ENCODE measurements at regions not wholly inside any gene's neighbourhood (a gene's known extent, or its start where the extent isn't known, plus 50 kb on each side); places are given as distances from the start of the nearest gene placed in this dataset.

- no peak for TF ChIP-seq ZHX2 (IDR thresholded peaks at IDR 0.05; ENCODE audit: low read depth)
- TF ChIP-seq ZHX2 (CRISPR knock-in tag; IDR thresholded peaks at IDR 0.05; ENCODE audit: borderline replicate concordance) = no peak
- no peak for TF ChIP-seq TEAD2 (CRISPR knock-in tag; IDR thresholded peaks at IDR 0.05)
- TF ChIP-seq SMAD1 (CRISPR knock-in tag; IDR thresholded peaks at IDR 0.05; ENCODE audit: borderline replicate concordance, low read depth) = no peak
- TF ChIP-seq MEIS2 (CRISPR knock-in tag; IDR thresholded peaks at IDR 0.05) = no peak
- no peak for TF ChIP-seq NFAT5 (CRISPR knock-in tag; IDR thresholded peaks at IDR 0.05)
- TF ChIP-seq DBP (CRISPR knock-in tag; IDR thresholded peaks at IDR 0.05; ENCODE audit: not compliant biosample characterization) = no peak
- no peak for TF ChIP-seq ZNF235 (CRISPR knock-in tag; IDR thresholded peaks at IDR 0.05; ENCODE audit: borderline replicate concordance)
- no peak for TF ChIP-seq PBX3 (CRISPR knock-in tag; IDR thresholded peaks at IDR 0.05; ENCODE audit: borderline replicate concordance)
- TF ChIP-seq CSRNP1 (CRISPR knock-in tag; IDR thresholded peaks at IDR 0.05) = no peak
- peak; percentile 71 for TF ChIP-seq TBX2 (CRISPR knock-in tag; IDR thresholded peaks at IDR 0.05; ENCODE audit: borderline replicate concordance)
- TF ChIP-seq MIER2 (CRISPR knock-in tag; IDR thresholded peaks at IDR 0.05) = 0 out of 2 replicates have a peak, but pooled peaks have one; percentile 34
- no peak for TF ChIP-seq TERF1 (CRISPR knock-in tag; IDR thresholded peaks at IDR 0.05)
Measured at GRCh38 chr3:124635169-124635539, 95.1 kb upstream of the UMPS start (continued).

All from HepG2 (cell line).